K562 (cell line): ENCODE measurements at regions not wholly inside any gene's neighbourhood (a gene's known extent, or its start where the extent isn't known, plus 50 kb on each side); places are given as distances from the start of the nearest gene placed in this dataset.

Experiments used
- ATAC-seq: fragments of 200-7000 bp; cut with Tn5 transposase; 3 replicates; pipeline ENCODE4 v1.9.1; 2020; ENCODE audit warnings: moderate library complexity
- BruUV-seq: library from RNA; stranded (reverse); fragments of 400-500 nt; replicated peaks from 2 replicates; lab custom pipeline; 2021; lab: Mats Ljungman, UMichigan
- CTCF ChIA-PET: fragments of 300-600 bp; formaldehyde crosslinking; extraction: SDS; loops from one replicate; lab custom pipeline; 2021; ENCODE audit warnings: low intra/inter-chr PET ratio; lab: Yijun Ruan, JAX
- POLR2A ChIA-PET: fragments of 300-600, 350-650 bp; sonication (Branson Sonifier 250); formaldehyde crosslinking; extraction: SDS; loops from one replicate; lab custom pipeline; 2021; ENCODE audit warnings: antibody characterized with exemption, inconsistent platforms; lab: Yijun Ruan, JAX
- DNase-seq, 4 experiments: peaks; one replicate each; pipeline versions ENCODE4 v3.0.0 to v3.0.0-alpha.2; 2011 to 2018; ENCODE audit warnings: low spot score in 3 of 4, mixed read lengths in 3 of 4; ENCODE audit errors: extremely low read depth in 1 of 4
- FAIRE-seq: peaks from 2 replicates; lab custom pipeline; 2011; peaks lifted over from hg19 to GRCh38; lab: Jason Lieb, UNC
- H2AFZ ChIP-seq: 2 replicates; pipeline ENCODE4 v1.6.0; 2011; ENCODE audit warnings: low read depth, low read length, control low read depth, inconsistent platforms
- H3K27ac ChIP-seq: fragments of 200-600 bp; 3 replicates; pipeline ENCODE4 v1.8.0; 2011; ENCODE audit warnings: low read depth, mild to moderate bottlenecking, control low read depth, inconsistent platforms, low read length, moderate library complexity, mixed read lengths; ENCODE audit errors: extremely low read depth
- H3K27me3 ChIP-seq, 2 experiments: fragments of 300-600 bp in 1 of 2; 2 replicates in 1 of 2; 3 replicates in 1 of 2; pipeline versions ENCODE4 v1.6.0 to v1.8.0; 2011; ENCODE audit warnings: inconsistent platforms in 2 of 2, low read length in 2 of 2, mild to moderate bottlenecking in 1 of 2, mixed read lengths in 1 of 2, moderate library complexity in 1 of 2; ENCODE audit not compliant: control insufficient read depth in 2 of 2, insufficient read depth in 2 of 2
- H3K36me3 ChIP-seq: fragments of 300-600 bp; 3 replicates; pipeline ENCODE4 v1.8.0; 2011; ENCODE audit warnings: mild to moderate bottlenecking, low read length, inconsistent platforms; ENCODE audit not compliant: control insufficient read depth, insufficient read depth
- H3K4me1 ChIP-seq, 2 experiments: fragments of 200-600 bp in 1 of 2; replicated peaks in 1 of 2; 2 replicates in 1 of 2; 3 replicates in 1 of 2; pipeline versions ENCODE4 v1.5.1 to v1.8.0; 2011; ENCODE audit warnings: inconsistent platforms in 2 of 2, low read length in 2 of 2, mild to moderate bottlenecking in 1 of 2, mixed read lengths in 1 of 2, moderate library complexity in 1 of 2; ENCODE audit not compliant: control insufficient read depth in 2 of 2, insufficient read depth in 2 of 2
- H3K4me2 ChIP-seq: 2 replicates; pipeline ENCODE4 v1.6.1; 2011; ENCODE audit warnings: low read length, control low read depth, inconsistent platforms, mixed read lengths; ENCODE audit not compliant: insufficient read depth
- H3K4me3 ChIP-seq: fragments of 200-600 bp; sonication (generic), shearing (Covaris generic); 2 replicates; pipeline ENCODE4 v1.5.1; 2016; ENCODE audit warnings: control low read depth, inconsistent platforms
- H3K79me2 ChIP-seq: fragments of 200-600 bp; 3 replicates; pipeline ENCODE4 v1.8.0; 2011; ENCODE audit warnings: low read length, inconsistent platforms; ENCODE audit not compliant: control insufficient read depth, insufficient read depth
- H3K9ac ChIP-seq, 2 experiments: 2 replicates each; pipeline versions ENCODE4 v1.6.0 to v1.6.1; 2011; ENCODE audit warnings: low read depth in 2 of 2, low read length in 2 of 2, control low read depth in 1 of 2, inconsistent platforms in 1 of 2, mild to moderate bottlenecking in 1 of 2, mixed read lengths in 1 of 2; ENCODE audit not compliant: insufficient read depth in 1 of 2
- H3K9me1 ChIP-seq: one replicate; pipeline ENCODE4 v1.6.0; 2011; ENCODE audit warnings: inconsistent platforms, mild to moderate bottlenecking, low read length, moderate library complexity; ENCODE audit not compliant: control insufficient read depth, insufficient read depth
- H3K9me3 ChIP-seq: replicated peaks from 2 replicates; pipeline ENCODE4 v1.5.1; 2011; ENCODE audit warnings: low read depth, low read length, inconsistent platforms; ENCODE audit not compliant: control insufficient read depth, insufficient read depth
- H4K20me1 ChIP-seq: replicated peaks from 2 replicates; pipeline ENCODE4 v1.6.1; 2011; ENCODE audit warnings: low read length, inconsistent platforms, mixed read lengths; ENCODE audit not compliant: control insufficient read depth, insufficient read depth
- ARNT ChIP-seq, 2 experiments: fragments of 450-650 bp; IDR thresholded peaks; 2 replicates each; pipeline ENCODE4 v1.6.1; 2016; ENCODE audit warnings: mild to moderate bottlenecking in 1 of 2
- HNRNPH1 ChIP-seq: fragments of 200-400 bp; formaldehyde crosslinking; optimal IDR thresholded peaks from 2 replicates; pipeline ENCODE3; 2017; ENCODE audit warnings: low read depth, mild to moderate bottlenecking, low read length, moderate library complexity
- HOXB6 ChIP-seq: fragments of 250-450 bp; sonication (Bioruptor Pico); IDR thresholded peaks from 2 replicates; pipeline ENCODE4 v1.5.1; 2022; ENCODE audit warnings: mild to moderate bottlenecking, borderline replicate concordance
- NFRKB ChIP-seq: fragments of 450-650 bp; IDR thresholded peaks from 2 replicates; pipeline ENCODE4 v1.6.1; 2016; ENCODE audit warnings: low read depth
- SMAD4 ChIP-seq: fragments of 250-450 bp; sonication (Bioruptor Pico); conservative IDR thresholded peaks from 2 replicates; pipeline ENCODE4 v1.8.0; 2021; ENCODE audit warnings: inconsistent platforms, mild to moderate bottlenecking, moderate library complexity
- SMARCA4 ChIP-seq: fragments of 450-650 bp; IDR thresholded peaks from 2 replicates; pipeline ENCODE4 v1.6.1; 2016
- TEAD2 ChIP-seq: fragments of 450-650 bp; IDR thresholded peaks from 2 replicates; pipeline ENCODE4 v1.6.1; 2016; ENCODE audit warnings: missing genetic modification characterization, control low read depth, missing compliant biosample characterization
- U2AF1 ChIP-seq: fragments of 200-400 bp; formaldehyde crosslinking; optimal IDR thresholded peaks from 2 replicates; pipeline ENCODE3; 2017; ENCODE audit warnings: mild to moderate bottlenecking, low read depth, low read length, moderate library complexity
- ZNF444 ChIP-seq: fragments of 250-450 bp; sonication (Bioruptor Pico); IDR thresholded peaks from 2 replicates; pipeline ENCODE4 v1.4.0; 2020; ENCODE audit warnings: mild to moderate bottlenecking, moderate library complexity
- WGBS: fragments of 100-300 bp; shearing (Covaris generic); methylation state at CpG from one replicate; pipeline ENCODE4 v1.1.6; 2016; ENCODE audit warnings: low coverage, mixed read lengths; ENCODE audit not compliant: insufficient coverage; ENCODE audit errors: missing lambda C conversion rate; 5-methylcytosine and 5-hydroxymethylcytosine counted together
- in situ Hi-C: fragments of 300-500 bp; cut with MboI; formaldehyde crosslinking; loops from 4 replicates; pipeline ENCODE4 v1.15.0; 2018; ENCODE audit warnings: inconsistent platforms, mixed read lengths
- intact Hi-C: fragments of 100-400 bp; cut with micrococcal nuclease; formaldehyde crosslinking; loops from 2 replicates; pipeline ENCODE4 v1.14.2; 2022
- TF ChIP-seq, protein P1 (sequence below): fragments of 450-650 bp; conservative IDR thresholded peaks from 2 replicates; pipeline ENCODE4 v1.6.1; 2016; ENCODE audit warnings: missing genetic modification characterization, low read depth, mild to moderate bottlenecking, missing compliant biosample characterization, moderate library complexity
- TF ChIP-seq, protein P2 (sequence below): fragments of 450-650 bp; IDR thresholded peaks from 2 replicates; pipeline ENCODE4 v1.6.1; 2017; ENCODE audit warnings: mild to moderate bottlenecking, moderate library complexity
- TF ChIP-seq, protein P3 (sequence below): conservative IDR thresholded peaks from 2 replicates; pipeline ENCODE4 v1.6.1; 2011; ENCODE audit warnings: low read depth, mild to moderate bottlenecking, low read length; ENCODE audit not compliant: control insufficient read depth
- TF ChIP-seq, protein P4 (sequence below): IDR thresholded peaks from 3 replicates; pipeline ENCODE4 v1.6.1; 2011; ENCODE audit warnings: borderline replicate concordance, mild to moderate bottlenecking, moderate library complexity; ENCODE audit not compliant: insufficient read length; ENCODE audit errors: extremely low read depth
- TF ChIP-seq, protein P5 (sequence below): fragments of 450-650 bp; formaldehyde crosslinking; IDR thresholded peaks from 2 replicates; pipeline ENCODE4 v1.4.0; 2020; ENCODE audit warnings: mild to moderate bottlenecking, moderate library complexity

DNA sequence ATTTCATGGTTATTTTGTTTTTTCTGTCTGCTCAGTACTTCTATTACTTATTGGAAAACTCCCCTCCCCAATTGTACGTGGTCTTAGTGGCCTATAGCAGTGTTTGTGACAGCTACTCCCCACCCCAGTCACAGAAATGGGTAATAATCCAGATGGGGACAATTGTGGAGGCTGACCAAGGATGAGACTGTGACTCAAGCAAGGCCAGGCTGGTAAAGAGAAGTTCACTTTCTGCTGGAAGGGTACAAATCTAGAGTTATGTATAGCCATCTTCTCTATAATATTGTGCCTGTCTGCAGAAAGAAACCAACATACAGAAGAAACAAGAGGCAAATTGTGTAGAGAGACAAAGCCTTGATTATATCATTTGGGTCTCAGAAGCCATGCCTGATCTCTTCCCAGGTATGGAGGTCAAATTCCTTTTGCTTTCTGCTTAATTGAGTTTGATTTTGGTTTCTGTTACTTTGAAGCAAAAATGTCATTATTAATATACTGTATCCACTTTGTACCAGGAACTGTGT, 270.4 kb downstream of the HLX start:
- H3K36me3 ChIP-seq: no peaks in the 10 kb centered on the region
- in situ Hi-C loops (no loop called here), intact Hi-C loops (no loop called here)
- no peaks in the 10 kb centered on the region for H3K4me1 ChIP-seq
- no peak overlapping the region for H3K4me2 ChIP-seq
- CTCF ChIA-PET: no interaction called here
- H4K20me1 ChIP-seq: no peaks in the 10 kb centered on the region
- H3K27me3 ChIP-seq: no peaks in the 10 kb centered on the region
- no peak for DNase-seq
- FAIRE-seq: no peak
- no peaks in the 10 kb centered on the region for H3K9me1 ChIP-seq
- ATAC-seq: no peak
- no TSS peak for BruUV-seq
- no peak overlapping the region for H3K4me3 ChIP-seq
- TF ChIP-seq HOXB6: no peak
- TF ChIP-seq ARNT (IDR thresholded peaks at IDR 0.05): no peak
- TF ChIP-seq, protein P1, sequence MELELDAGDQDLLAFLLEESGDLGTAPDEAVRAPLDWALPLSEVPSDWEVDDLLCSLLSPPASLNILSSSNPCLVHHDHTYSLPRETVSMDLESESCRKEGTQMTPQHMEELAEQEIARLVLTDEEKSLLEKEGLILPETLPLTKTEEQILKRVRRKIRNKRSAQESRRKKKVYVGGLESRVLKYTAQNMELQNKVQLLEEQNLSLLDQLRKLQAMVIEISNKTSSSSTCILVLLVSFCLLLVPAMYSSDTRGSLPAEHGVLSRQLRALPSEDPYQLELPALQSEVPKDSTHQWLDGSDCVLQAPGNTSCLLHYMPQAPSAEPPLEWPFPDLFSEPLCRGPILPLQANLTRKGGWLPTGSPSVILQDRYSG (tag): no peak
- no peak for TF ChIP-seq NFRKB
- no peak for TF ChIP-seq ZNF444 (CRISPR knock-in tag)
- TF ChIP-seq HNRNPH1: no peak
- TF ChIP-seq SMAD4 (CRISPR knock-in tag): no peak
- no peak for TF ChIP-seq U2AF1
- TF ChIP-seq TEAD2: no peak
- TF ChIP-seq, protein P2, sequence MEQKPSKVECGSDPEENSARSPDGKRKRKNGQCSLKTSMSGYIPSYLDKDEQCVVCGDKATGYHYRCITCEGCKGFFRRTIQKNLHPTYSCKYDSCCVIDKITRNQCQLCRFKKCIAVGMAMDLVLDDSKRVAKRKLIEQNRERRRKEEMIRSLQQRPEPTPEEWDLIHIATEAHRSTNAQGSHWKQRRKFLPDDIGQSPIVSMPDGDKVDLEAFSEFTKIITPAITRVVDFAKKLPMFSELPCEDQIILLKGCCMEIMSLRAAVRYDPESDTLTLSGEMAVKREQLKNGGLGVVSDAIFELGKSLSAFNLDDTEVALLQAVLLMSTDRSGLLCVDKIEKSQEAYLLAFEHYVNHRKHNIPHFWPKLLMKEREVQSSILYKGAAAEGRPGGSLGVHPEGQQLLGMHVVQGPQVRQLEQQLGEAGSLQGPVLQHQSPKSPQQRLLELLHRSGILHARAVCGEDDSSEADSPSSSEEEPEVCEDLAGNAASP: no peak
- TF ChIP-seq, protein P3, sequence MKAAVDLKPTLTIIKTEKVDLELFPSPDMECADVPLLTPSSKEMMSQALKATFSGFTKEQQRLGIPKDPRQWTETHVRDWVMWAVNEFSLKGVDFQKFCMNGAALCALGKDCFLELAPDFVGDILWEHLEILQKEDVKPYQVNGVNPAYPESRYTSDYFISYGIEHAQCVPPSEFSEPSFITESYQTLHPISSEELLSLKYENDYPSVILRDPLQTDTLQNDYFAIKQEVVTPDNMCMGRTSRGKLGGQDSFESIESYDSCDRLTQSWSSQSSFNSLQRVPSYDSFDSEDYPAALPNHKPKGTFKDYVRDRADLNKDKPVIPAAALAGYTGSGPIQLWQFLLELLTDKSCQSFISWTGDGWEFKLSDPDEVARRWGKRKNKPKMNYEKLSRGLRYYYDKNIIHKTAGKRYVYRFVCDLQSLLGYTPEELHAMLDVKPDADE: no peak
- TF ChIP-seq, protein P4, sequence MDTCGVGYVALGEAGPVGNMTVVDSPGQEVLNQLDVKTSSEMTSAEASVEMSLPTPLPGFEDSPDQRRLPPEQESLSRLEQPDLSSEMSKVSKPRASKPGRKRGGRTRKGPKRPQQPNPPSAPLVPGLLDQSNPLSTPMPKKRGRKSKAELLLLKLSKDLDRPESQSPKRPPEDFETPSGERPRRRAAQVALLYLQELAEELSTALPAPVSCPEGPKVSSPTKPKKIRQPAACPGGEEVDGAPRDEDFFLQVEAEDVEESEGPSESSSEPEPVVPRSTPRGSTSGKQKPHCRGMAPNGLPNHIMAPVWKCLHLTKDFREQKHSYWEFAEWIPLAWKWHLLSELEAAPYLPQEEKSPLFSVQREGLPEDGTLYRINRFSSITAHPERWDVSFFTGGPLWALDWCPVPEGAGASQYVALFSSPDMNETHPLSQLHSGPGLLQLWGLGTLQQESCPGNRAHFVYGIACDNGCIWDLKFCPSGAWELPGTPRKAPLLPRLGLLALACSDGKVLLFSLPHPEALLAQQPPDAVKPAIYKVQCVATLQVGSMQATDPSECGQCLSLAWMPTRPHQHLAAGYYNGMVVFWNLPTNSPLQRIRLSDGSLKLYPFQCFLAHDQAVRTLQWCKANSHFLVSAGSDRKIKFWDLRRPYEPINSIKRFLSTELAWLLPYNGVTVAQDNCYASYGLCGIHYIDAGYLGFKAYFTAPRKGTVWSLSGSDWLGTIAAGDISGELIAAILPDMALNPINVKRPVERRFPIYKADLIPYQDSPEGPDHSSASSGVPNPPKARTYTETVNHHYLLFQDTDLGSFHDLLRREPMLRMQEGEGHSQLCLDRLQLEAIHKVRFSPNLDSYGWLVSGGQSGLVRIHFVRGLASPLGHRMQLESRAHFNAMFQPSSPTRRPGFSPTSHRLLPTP: no peak
- no peak for TF ChIP-seq SMARCA4
- TF ChIP-seq, protein P5, sequence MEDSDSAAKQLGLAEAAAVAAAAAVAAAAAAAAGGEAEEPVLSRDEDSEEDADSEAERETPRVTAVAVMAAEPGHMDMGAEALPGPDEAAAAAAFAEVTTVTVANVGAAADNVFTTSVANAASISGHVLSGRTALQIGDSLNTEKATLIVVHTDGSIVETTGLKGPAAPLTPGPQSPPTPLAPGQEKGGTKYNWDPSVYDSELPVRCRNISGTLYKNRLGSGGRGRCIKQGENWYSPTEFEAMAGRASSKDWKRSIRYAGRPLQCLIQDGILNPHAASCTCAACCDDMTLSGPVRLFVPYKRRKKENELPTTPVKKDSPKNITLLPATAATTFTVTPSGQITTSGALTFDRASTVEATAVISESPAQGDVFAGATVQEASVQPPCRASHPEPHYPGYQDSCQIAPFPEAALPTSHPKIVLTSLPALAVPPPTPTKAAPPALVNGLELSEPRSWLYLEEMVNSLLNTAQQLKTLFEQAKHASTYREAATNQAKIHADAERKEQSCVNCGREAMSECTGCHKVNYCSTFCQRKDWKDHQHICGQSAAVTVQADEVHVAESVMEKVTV: no peak
- no peak overlapping the region for H2AFZ ChIP-seq
- POLR2A ChIA-PET: interaction anchor here (0.5 kb wide), 1 partner anchor 87 kb away, joined by 3 read pairs; no protein-coding TSS in a partner anchor
- H3K27ac ChIP-seq: no peak overlapping the region
- WGBS: 0% methylated on average over 1 of the region's 1 CpG
- H3K79me2 ChIP-seq: no peaks in the 10 kb centered on the region
- no peaks in the 10 kb centered on the region; the same call in 1 of the 2 replicates for H3K9me3 ChIP-seq
- no peak overlapping the region for H3K9ac ChIP-seq
